ENCODE measurements at regions not wholly inside any gene's neighbourhood (a gene's known extent, or its start where the extent isn't known, plus 50 kb on each side); places are given as distances from the start of the nearest gene placed in this dataset.
"Not testable (repeated sequence)": the region's sequence is repeated elsewhere in the genome, so short reads cannot be mapped to it uniquely, and the experiment has no call there.

- no peaks in the 10 kb centered on the region for H3K27me3 Mint-ChIP-seq
- H3K4me3 Mint-ChIP-seq = no peak overlapping the region
- DNase-seq = no peak
- peaks cover 19% of the 10 kb centered on the region for H3K36me3 Mint-ChIP-seq
- POLR2A ChIA-PET = no interaction called here
- H3K9me3 Mint-ChIP-seq = peaks cover 6% of the 10 kb centered on the region
- H3K27ac Mint-ChIP-seq = peak overlapping the region; percentile 18
- peaks cover 44% of the 10 kb centered on the region for H3K4me1 Mint-ChIP-seq
- ATAC-seq (ENCODE audit: low read depth) = no peak
Measured at GRCh38 chr18:23311351-23312121, 141.6 kb upstream of the RIOK3 start.

- Mint-ChIP-seq H3K27me3 (no peaks in the 10 kb centered on the region), H3K27ac (no peak overlapping the region), H3K9me3 (peaks cover 6% of the 10 kb centered on the region), H3K36me3 (peaks cover 20% of the 10 kb centered on the region), H3K4me3 (no peak overlapping the region), H3K4me1 (peaks cover 38% of the 10 kb centered on the region)
- DNase-seq = no peak
- POLR2A ChIA-PET = no interaction called here
- ATAC-seq (ENCODE audit: low read depth) = peak; percentile 48
Measured at GRCh38 chr18:23313379-23313778, 139.7 kb upstream of the RIOK3 start.

- Mint-ChIP-seq H3K27ac (no peak overlapping the region), H3K36me3 (peaks cover 13% of the 10 kb centered on the region), H3K27me3 (no peaks in the 10 kb centered on the region), H3K4me1 (peaks cover 34% of the 10 kb centered on the region), H3K9me3 (peaks cover 6% of the 10 kb centered on the region), H3K4me3 (no peak overlapping the region)
- POLR2A ChIA-PET = no interaction called here
- DNase-seq (no peak), ATAC-seq (ENCODE audit: low read depth) (no peak)
Measured at GRCh38 chr18:23314672-23315071, 138.4 kb upstream of the RIOK3 start.

- H3K9me3 Mint-ChIP-seq = peaks cover 8% of the 10 kb centered on the region
- H3K4me3 Mint-ChIP-seq = no peak overlapping the region
- H3K27me3 Mint-ChIP-seq = no peaks in the 10 kb centered on the region
- peaks cover 41% of the 10 kb centered on the region for H3K4me1 Mint-ChIP-seq
- no peak overlapping the region for H3K27ac Mint-ChIP-seq
- peaks cover 15% of the 10 kb centered on the region for H3K36me3 Mint-ChIP-seq
- ATAC-seq (ENCODE audit: low read depth) (no peak), DNase-seq (no peak)
- POLR2A ChIA-PET = no interaction called here
Measured at GRCh38 chr18:23316316-23316715, 136.8 kb upstream of the RIOK3 start.

- Mint-ChIP-seq H3K4me1 (peaks cover 37% of the 10 kb centered on the region), H3K9me3 (peaks cover 8% of the 10 kb centered on the region), H3K4me3 (no peak overlapping the region), H3K27ac (no peak overlapping the region), H3K27me3 (no peaks in the 10 kb centered on the region), H3K36me3 (peaks cover 15% of the 10 kb centered on the region)
- DNase-seq = no peak
- no peak for ATAC-seq (ENCODE audit: low read depth)
- POLR2A ChIA-PET = no interaction called here
Measured at GRCh38 chr18:23316988-23317387, 136.1 kb upstream of the RIOK3 start.

- H3K4me1 Mint-ChIP-seq = peaks cover 31% of the 10 kb centered on the region
- no peak overlapping the region for H3K27ac Mint-ChIP-seq
- H3K36me3 Mint-ChIP-seq = peaks cover 15% of the 10 kb centered on the region
- DNase-seq = no peak
- no peak for ATAC-seq (ENCODE audit: low read depth)
- H3K9me3 Mint-ChIP-seq = peaks cover 8% of the 10 kb centered on the region
- no peaks in the 10 kb centered on the region for H3K27me3 Mint-ChIP-seq
- POLR2A ChIA-PET = no interaction called here
- no peak overlapping the region for H3K4me3 Mint-ChIP-seq
Measured at GRCh38 chr18:23317975-23318675, 135.0 kb upstream of the RIOK3 start.

- Mint-ChIP-seq H3K27ac (no peak overlapping the region), H3K36me3 (peaks cover 12% of the 10 kb centered on the region), H3K4me1 (peaks cover 20% of the 10 kb centered on the region), H3K4me3 (no peak overlapping the region), H3K27me3 (no peaks in the 10 kb centered on the region), H3K9me3 (peaks cover 2% of the 10 kb centered on the region)
- POLR2A ChIA-PET = no interaction called here
- DNase-seq (no peak), ATAC-seq (ENCODE audit: low read depth) (no peak)
Measured at GRCh38 chr18:23320709-23321236, 132.3 kb upstream of the RIOK3 start.

- no peak for ATAC-seq (ENCODE audit: low read depth)
- POLR2A ChIA-PET = no interaction called here
Measured at GRCh38 chr18:23321996-23322395, 131.1 kb upstream of the RIOK3 start.

GRCh38 chr18:23324056-23324811 lies 128.9 kb upstream of the RIOK3 start:
- DNase-seq (no peak), ATAC-seq (ENCODE audit: low read depth) (no peak)
- Mint-ChIP-seq H3K36me3 (peaks cover 31% of the 10 kb centered on the region), H3K4me1 (peaks cover 7% of the 10 kb centered on the region), H3K4me3 (no peak overlapping the region), H3K27me3 (peaks cover 4% of the 10 kb centered on the region), H3K9me3 (peaks cover 12% of the 10 kb centered on the region), H3K27ac (no peak overlapping the region)
- POLR2A ChIA-PET = no interaction called here

More at GRCh38 chr18:23321996-23322395, 131.1 kb upstream of the RIOK3 start:
- no peak overlapping the region for H3K27ac Mint-ChIP-seq
- H3K36me3 Mint-ChIP-seq = peaks cover 21% of the 10 kb centered on the region
- H3K4me1 Mint-ChIP-seq = peaks cover 19% of the 10 kb centered on the region
- peaks cover 3% of the 10 kb centered on the region for H3K27me3 Mint-ChIP-seq
- no peak overlapping the region for H3K4me3 Mint-ChIP-seq
- DNase-seq = no peak
- H3K9me3 Mint-ChIP-seq = peaks cover 9% of the 10 kb centered on the region

- peaks cover 7% of the 10 kb centered on the region for H3K4me1 Mint-ChIP-seq
- no peak overlapping the region for H3K4me3 Mint-ChIP-seq
- peaks cover 14% of the 10 kb centered on the region for H3K9me3 Mint-ChIP-seq
- H3K36me3 Mint-ChIP-seq = peaks cover 35% of the 10 kb centered on the region
- H3K27ac Mint-ChIP-seq = no peak overlapping the region
- peaks cover 4% of the 10 kb centered on the region for H3K27me3 Mint-ChIP-seq
- ATAC-seq (ENCODE audit: low read depth) (no peak), DNase-seq (no peak)
- POLR2A ChIA-PET = no interaction called here
Measured at GRCh38 chr18:23324861-23325260, 128.2 kb upstream of the RIOK3 start.

GRCh38 chr18:23329671-23330070 lies 123.4 kb upstream of the RIOK3 start:
- H3K27me3 Mint-ChIP-seq; POLR2A ChIA-PET; H3K27ac Mint-ChIP-seq; H3K4me1 Mint-ChIP-seq; DNase-seq; H3K4me3 Mint-ChIP-seq; ATAC-seq (ENCODE audit: low read depth): not testable (repeated sequence)
- Mint-ChIP-seq H3K9me3 (peaks cover 14% of the 10 kb centered on the region), H3K36me3 (peaks cover 35% of the 10 kb centered on the region)

- DNase-seq = no peak
- POLR2A ChIA-PET = no interaction called here
- Mint-ChIP-seq H3K4me3 (no peak overlapping the region), H3K36me3 (peaks cover 33% of the 10 kb centered on the region), H3K27ac (no peak overlapping the region), H3K4me1 (no peaks in the 10 kb centered on the region), H3K9me3 (peaks cover 14% of the 10 kb centered on the region), H3K27me3 (peaks cover 4% of the 10 kb centered on the region)
- ATAC-seq (ENCODE audit: low read depth) = no peak
Measured at GRCh38 chr18:23330423-23330822, 122.7 kb upstream of the RIOK3 start.

GRCh38 chr18:23331091-23331920 lies 121.8 kb upstream of the RIOK3 start:
- POLR2A ChIA-PET = interaction anchor here (1.1 kb wide), 1 partner anchor 52 kb away, joined by 3 read pairs; no protein-coding TSS in a partner anchor
- Mint-ChIP-seq H3K36me3 (peaks cover 29% of the 10 kb centered on the region), H3K4me1 (no peaks in the 10 kb centered on the region), H3K27me3 (peaks cover 4% of the 10 kb centered on the region), H3K4me3 (no peak overlapping the region), H3K27ac (no peak overlapping the region), H3K9me3 (peaks cover 13% of the 10 kb centered on the region)
- ATAC-seq (ENCODE audit: low read depth) = no peak
- DNase-seq = no peak

Data from activated naive CD8-positive, alpha-beta T cell treated with anti-CD3 and anti-CD28 coated beads, Interleukin-2, amount 10 ng/mL, durations not matched to agents 7 days and 5 days (primary cell).